ENCODE measurements at regions not wholly inside any gene's neighbourhood (a gene's known extent, or its start where the extent isn't known, plus 50 kb on each side); places are given as distances from the start of the nearest gene placed in this dataset.
"Not testable (repeated sequence)": the region's sequence is repeated elsewhere in the genome, so short reads cannot be mapped to it uniquely, and the experiment has no call there.

DNA sequence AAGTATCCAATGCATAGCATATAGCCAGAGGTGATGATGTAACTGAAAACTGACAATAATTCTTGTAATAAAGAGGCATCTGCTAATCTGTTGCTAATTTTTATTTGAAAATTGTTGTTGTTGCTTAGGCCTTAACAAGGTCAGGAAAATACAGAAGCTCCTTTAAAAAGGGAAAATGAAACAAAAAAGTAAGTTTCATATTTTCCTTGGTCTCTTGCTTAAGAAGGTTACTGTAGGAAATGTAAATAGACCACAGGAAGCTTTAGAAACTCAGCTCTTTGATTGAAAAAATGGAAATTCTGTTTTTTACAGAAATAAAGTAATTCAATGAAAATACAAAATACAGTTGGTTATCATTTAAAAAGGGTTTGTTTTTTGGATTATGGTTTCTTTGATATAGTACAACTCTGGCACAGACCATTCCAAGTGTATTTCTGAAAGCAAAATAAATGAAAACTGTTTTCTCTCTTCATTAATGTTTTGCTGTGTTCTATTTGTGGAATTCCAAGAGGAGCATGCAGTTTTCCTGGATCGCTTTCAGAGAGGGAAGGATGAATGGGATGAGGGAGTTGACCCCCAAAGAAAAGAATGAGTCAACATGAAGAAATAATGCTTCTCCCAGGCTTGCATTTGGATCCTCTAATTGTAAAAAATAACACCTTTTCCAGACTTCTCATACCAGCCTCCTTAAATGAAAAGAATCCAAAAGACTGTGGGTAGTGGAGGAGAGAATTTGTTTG lies 398.0 kb upstream of the FAR2 start:
- Mint-ChIP-seq H3K4me3 (ENCODE audit: unreplicated experiment) (no peak overlapping the region), H3K4me1 (ENCODE audit: low read depth, unreplicated experiment) (peaks cover 2% of the 10 kb centered on the region), H3K27me3 (ENCODE audit: unreplicated experiment) (peaks cover 4% of the 10 kb centered on the region), H3K9me3 (ENCODE audit: unreplicated experiment) (peaks cover 8% of the 10 kb centered on the region), H3K36me3 (ENCODE audit: unreplicated experiment) (peaks cover 10% of the 10 kb centered on the region), H3K27ac (ENCODE audit: unreplicated experiment) (no peak overlapping the region)
- TF ChIP-seq, protein P1, sequence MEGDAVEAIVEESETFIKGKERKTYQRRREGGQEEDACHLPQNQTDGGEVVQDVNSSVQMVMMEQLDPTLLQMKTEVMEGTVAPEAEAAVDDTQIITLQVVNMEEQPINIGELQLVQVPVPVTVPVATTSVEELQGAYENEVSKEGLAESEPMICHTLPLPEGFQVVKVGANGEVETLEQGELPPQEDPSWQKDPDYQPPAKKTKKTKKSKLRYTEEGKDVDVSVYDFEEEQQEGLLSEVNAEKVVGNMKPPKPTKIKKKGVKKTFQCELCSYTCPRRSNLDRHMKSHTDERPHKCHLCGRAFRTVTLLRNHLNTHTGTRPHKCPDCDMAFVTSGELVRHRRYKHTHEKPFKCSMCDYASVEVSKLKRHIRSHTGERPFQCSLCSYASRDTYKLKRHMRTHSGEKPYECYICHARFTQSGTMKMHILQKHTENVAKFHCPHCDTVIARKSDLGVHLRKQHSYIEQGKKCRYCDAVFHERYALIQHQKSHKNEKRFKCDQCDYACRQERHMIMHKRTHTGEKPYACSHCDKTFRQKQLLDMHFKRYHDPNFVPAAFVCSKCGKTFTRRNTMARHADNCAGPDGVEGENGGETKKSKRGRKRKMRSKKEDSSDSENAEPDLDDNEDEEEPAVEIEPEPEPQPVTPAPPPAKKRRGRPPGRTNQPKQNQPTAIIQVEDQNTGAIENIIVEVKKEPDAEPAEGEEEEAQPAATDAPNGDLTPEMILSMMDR (IDR thresholded peaks at IDR 0.05; ENCODE audit: partially characterized antibody, unreplicated experiment): no peak
- DNase-seq: no peak

DNA sequence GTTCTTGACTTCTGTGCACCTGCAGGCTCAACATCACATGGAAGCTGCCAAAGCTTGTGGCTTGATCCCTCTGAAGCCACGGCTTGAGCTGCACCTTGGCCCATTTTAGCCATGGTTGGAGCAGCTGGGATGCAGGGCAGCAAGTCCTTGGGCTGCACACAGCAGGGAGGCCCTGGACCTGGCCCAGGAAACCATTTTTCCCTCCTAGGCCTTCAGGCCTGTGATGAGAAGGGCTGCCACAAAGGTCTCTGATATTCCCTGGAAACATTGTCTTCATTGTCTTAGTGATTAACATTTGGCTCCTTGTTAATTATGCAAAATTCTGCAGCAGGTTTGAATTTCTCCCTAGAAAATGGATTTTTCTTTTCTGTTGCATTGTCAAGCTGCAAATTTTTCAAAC lies 394.1 kb upstream of the FAR2 start:
- Mint-ChIP-seq H3K4me3 (ENCODE audit: unreplicated experiment) (no peak overlapping the region), H3K36me3 (ENCODE audit: unreplicated experiment) (peaks cover 10% of the 10 kb centered on the region), H3K27ac (ENCODE audit: unreplicated experiment) (no peak overlapping the region), H3K27me3 (ENCODE audit: unreplicated experiment) (peaks cover 4% of the 10 kb centered on the region), H3K9me3 (ENCODE audit: unreplicated experiment) (peaks cover 8% of the 10 kb centered on the region), H3K4me1 (ENCODE audit: low read depth, unreplicated experiment) (no peaks in the 10 kb centered on the region)
- DNase-seq: no peak
- TF ChIP-seq, protein P1 (IDR thresholded peaks at IDR 0.05; ENCODE audit: partially characterized antibody, unreplicated experiment): no peak

- no peak for DNase-seq
Measured at GRCh38 chr12:28759333-28759732, 389.7 kb upstream of the FAR2 start.

GRCh38 chr12:28760040-28760903 lies 388.8 kb upstream of the FAR2 start:
- not testable (repeated sequence) for DNase-seq; H3K27ac Mint-ChIP-seq (ENCODE audit: unreplicated experiment); H3K9me3 Mint-ChIP-seq (ENCODE audit: unreplicated experiment); H3K4me3 Mint-ChIP-seq (ENCODE audit: unreplicated experiment); H3K36me3 Mint-ChIP-seq (ENCODE audit: unreplicated experiment); H3K4me1 Mint-ChIP-seq (ENCODE audit: low read depth, unreplicated experiment); H3K27me3 Mint-ChIP-seq (ENCODE audit: unreplicated experiment)

More at GRCh38 chr12:28759333-28759732, 389.7 kb upstream of the FAR2 start:
- peaks cover 4% of the 10 kb centered on the region for H3K27me3 Mint-ChIP-seq (ENCODE audit: unreplicated experiment)
- peaks cover 10% of the 10 kb centered on the region for H3K36me3 Mint-ChIP-seq (ENCODE audit: unreplicated experiment)
- no peak overlapping the region for H3K27ac Mint-ChIP-seq (ENCODE audit: unreplicated experiment)
- peaks cover 10% of the 10 kb centered on the region for H3K9me3 Mint-ChIP-seq (ENCODE audit: unreplicated experiment)
- no peak overlapping the region for H3K4me3 Mint-ChIP-seq (ENCODE audit: unreplicated experiment)
- TF ChIP-seq, protein P1 (IDR thresholded peaks at IDR 0.05; ENCODE audit: partially characterized antibody, unreplicated experiment): no peak
- no peaks in the 10 kb centered on the region for H3K4me1 Mint-ChIP-seq (ENCODE audit: low read depth, unreplicated experiment)

DNA sequence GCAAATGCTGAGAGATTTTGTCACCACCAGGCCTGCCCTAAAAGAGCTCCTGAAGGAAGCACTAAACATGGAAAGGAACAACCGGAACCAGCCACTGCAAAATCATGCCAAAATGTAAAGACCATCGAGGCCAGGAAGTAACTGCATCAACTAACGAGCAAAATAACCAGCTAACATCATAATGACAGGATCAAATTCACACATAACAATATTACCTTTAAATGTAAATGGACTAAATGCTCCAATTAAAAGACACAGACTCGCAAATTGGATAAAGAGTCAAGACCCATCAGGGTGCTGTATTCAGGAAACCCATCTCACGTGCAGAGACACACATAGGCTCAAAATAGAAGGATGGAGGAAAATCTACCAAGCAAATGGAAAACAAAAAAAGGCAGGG lies 387.2 kb upstream of the FAR2 start:
- not testable (repeated sequence) for H3K4me1 Mint-ChIP-seq (ENCODE audit: low read depth, unreplicated experiment); H3K27me3 Mint-ChIP-seq (ENCODE audit: unreplicated experiment); DNase-seq; H3K9me3 Mint-ChIP-seq (ENCODE audit: unreplicated experiment); H3K27ac Mint-ChIP-seq (ENCODE audit: unreplicated experiment); H3K36me3 Mint-ChIP-seq (ENCODE audit: unreplicated experiment); H3K4me3 Mint-ChIP-seq (ENCODE audit: unreplicated experiment)

DNA sequence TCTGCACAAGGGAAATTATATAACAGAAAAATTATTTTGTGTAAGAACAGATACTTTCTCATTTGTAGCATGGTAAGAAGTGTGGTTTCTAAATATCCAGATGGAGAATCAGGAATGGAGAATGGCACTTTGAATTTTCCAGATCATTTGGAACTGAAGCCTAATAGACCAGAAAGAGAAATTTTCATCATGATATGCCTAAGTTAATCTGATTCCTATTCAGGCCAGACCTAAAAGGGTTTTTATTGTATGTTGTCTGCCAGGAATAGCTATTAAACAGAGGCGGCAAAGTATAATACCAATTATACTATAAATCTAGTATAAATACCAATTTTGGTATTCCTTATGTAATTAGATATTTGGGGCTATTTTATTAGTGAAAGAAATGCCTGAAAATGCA lies 382.7 kb upstream of the FAR2 start:
- TF ChIP-seq, protein P1 (IDR thresholded peaks at IDR 0.05; ENCODE audit: partially characterized antibody, unreplicated experiment): no peak
- Mint-ChIP-seq H3K27me3 (ENCODE audit: unreplicated experiment) (no peaks in the 10 kb centered on the region), H3K27ac (ENCODE audit: unreplicated experiment) (no peak overlapping the region), H3K36me3 (ENCODE audit: unreplicated experiment) (no peaks in the 10 kb centered on the region), H3K9me3 (ENCODE audit: unreplicated experiment) (peaks cover 1% of the 10 kb centered on the region), H3K4me1 (ENCODE audit: low read depth, unreplicated experiment) (no peaks in the 10 kb centered on the region), H3K4me3 (ENCODE audit: unreplicated experiment) (no peak overlapping the region)
- no peak for DNase-seq

Measured in glutamatergic neuron (in vitro differentiated cells).